GM12865 (cell line): ENCODE measurements at regions not wholly inside any gene's neighbourhood (a gene's known extent, or its start where the extent isn't known, plus 50 kb on each side); places are given as distances from the start of the nearest gene placed in this dataset.
A peak's percentile ranks its signal among the peaks of the same experiment; 100 is the strongest.

Source experiments
- DNase-seq: peaks from one replicate; pipeline ENCODE4 v3.0.0; 2010; ENCODE audit warnings: low read depth
- H3K4me3 ChIP-seq: 2 replicates; pipeline ENCODE4 v1.5.1; 2011; ENCODE audit warnings: mild to moderate bottlenecking, low read depth, low read length, control low read depth
- CTCF ChIP-seq: IDR thresholded peaks from 2 replicates; pipeline ENCODE4 v1.5.1; 2011; ENCODE audit warnings: low read length, control low read depth, low read depth, inconsistent platforms; ENCODE audit not compliant: insufficient read depth; ENCODE audit errors: missing control alignments

GRCh38 chr4:160026721-160027120 lies 923.8 kb downstream of the RAPGEF2 start:
- no peak for TF ChIP-seq CTCF
- H3K4me3 ChIP-seq, result no peak overlapping the region
- no peak for DNase-seq

- no peak overlapping the region for H3K4me3 ChIP-seq
- no peak for DNase-seq
- no peak for TF ChIP-seq CTCF
These were observed 931.6 kb downstream of the RAPGEF2 start for GRCh38 chr4:160034501-160034900.

GRCh38 chr4:160038615-160039014 lies 935.7 kb downstream of the RAPGEF2 start:
- no peak for DNase-seq
- H3K4me3 ChIP-seq, result no peak overlapping the region
- no peak for TF ChIP-seq CTCF

- peak; percentile 69 for DNase-seq
- no peak overlapping the region for H3K4me3 ChIP-seq
- TF ChIP-seq CTCF, result no peak
These were observed 941.8 kb downstream of the RAPGEF2 start for GRCh38 chr4:160044693-160045092.

GRCh38 chr4:160082432-160083207 lies 979.7 kb downstream of the RAPGEF2 start:
- no peak for DNase-seq
- no peak overlapping the region for H3K4me3 ChIP-seq
- no peak for TF ChIP-seq CTCF

GRCh38 chr4:160091631-160092030 lies 988.8 kb downstream of the RAPGEF2 start:
- H3K4me3 ChIP-seq, result no peak overlapping the region
- TF ChIP-seq CTCF, result no peak
- DNase-seq, result no peak

GRCh38 chr4:160100316-160100715 lies 997.4 kb downstream of the RAPGEF2 start:
- no peak overlapping the region for H3K4me3 ChIP-seq
- no peak for DNase-seq
- TF ChIP-seq CTCF, result no peak
